Breast epithelium (tissue), 3 donors: ENCODE measurements at regions not wholly inside any gene's neighbourhood (a gene's known extent, or its start where the extent isn't known, plus 50 kb on each side); places are given as distances from the start of the nearest gene placed in this dataset.

Source experiments
- CTCF ChIP-seq, 3 donors: fragments of 450-650 bp; IDR thresholded peaks; one replicate each; pipeline ENCODE4 v1.5.1; 2016 to 2017; ENCODE audit warnings: antibody characterized with exemption in 3 of 3, mild to moderate bottlenecking in 3 of 3, moderate library complexity in 3 of 3
- POLR2A ChIP-seq: fragments of 450-650 bp; IDR thresholded peaks from one replicate; pipeline ENCODE4 v1.6.1; 2016; ENCODE audit warnings: antibody characterized with exemption, mild to moderate bottlenecking, moderate library complexity

GRCh38 chr5:117892360-117892759 lies 1096.0 kb downstream of the DTWD2 start:
- TF ChIP-seq POLR2A (no peak), CTCF (IDR thresholded peaks at IDR 0.05) (no peak)
